ENCODE measurements at regions not wholly inside any gene's neighbourhood (a gene's known extent, or its start where the extent isn't known, plus 50 kb on each side); places are given as distances from the start of the nearest gene placed in this dataset.
"Not testable (repeated sequence)": the region's sequence is repeated elsewhere in the genome, so short reads cannot be mapped to it uniquely, and the experiment has no call there.

GRCh38 chr4:86478151-86478550, 116.0 kb upstream of the PTPN13 start:
- DNase-seq (ENCODE audit: low spot score), result not testable (repeated sequence)

DNA sequence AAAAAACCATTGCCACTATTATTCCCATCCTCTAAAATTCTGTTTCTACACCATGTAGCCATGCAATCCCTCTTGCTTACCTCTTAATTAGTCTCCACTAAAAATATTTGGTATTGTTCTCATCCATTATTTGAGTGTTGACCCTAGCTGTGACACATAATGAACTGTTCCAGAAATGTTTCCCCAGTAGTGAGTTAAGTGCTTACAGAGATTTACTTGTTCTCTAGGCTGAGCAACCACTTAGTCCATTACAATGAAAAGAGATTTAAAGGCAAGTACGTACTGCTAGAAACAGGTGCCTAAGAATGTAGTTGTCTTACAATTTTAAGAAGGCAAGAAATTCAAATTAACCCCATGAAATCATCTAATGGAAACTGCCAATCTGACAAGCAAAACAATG, 112.7 kb upstream of the PTPN13 start:
- no peak for DNase-seq (ENCODE audit: low spot score)

DNA sequence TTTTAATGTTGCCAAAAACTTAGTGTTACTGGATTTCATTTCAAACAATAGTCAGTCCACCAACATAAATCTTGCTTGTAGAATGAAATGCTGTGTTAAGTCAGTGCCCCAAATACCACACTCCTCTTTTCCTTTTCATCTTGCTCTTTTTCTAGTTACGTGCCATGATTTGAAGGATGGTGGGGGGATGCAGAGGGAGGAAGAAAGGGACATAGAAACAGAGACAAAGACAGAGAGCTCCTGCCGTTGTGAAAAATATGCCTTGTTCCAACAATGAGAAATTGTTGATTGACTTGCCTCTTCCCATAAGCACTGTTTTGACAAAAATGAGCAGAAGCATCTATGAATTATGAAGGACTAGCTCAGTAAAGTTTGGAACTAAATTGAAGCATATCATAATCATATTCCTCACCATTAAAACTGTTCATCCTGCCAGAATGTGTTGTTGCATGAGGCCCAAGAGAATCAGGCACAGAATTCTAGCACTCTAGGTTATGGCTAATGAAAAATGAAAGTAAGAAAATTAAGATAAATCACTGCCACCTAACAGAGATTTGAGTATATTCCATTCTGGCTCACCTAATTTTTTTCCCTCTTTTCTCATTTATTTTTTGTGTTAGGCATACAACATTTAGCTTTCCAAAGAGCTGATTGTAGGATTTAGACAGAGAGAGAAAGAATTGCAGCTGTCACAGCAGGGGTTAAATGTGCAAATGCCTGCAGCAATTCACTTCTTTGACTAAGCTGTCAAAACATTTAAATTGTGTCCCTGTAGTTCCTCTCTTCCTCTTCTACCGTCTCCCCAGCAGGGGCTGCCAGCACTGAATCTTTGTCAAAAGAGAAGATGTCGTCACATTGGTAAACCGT, 111.6 kb upstream of the PTPN13 start:
- peak; percentile 43 for DNase-seq (ENCODE audit: low spot score)

- no peak for DNase-seq (ENCODE audit: low spot score)
Measured at GRCh38 chr4:86483173-86483490, 111.0 kb upstream of the PTPN13 start.

DNA sequence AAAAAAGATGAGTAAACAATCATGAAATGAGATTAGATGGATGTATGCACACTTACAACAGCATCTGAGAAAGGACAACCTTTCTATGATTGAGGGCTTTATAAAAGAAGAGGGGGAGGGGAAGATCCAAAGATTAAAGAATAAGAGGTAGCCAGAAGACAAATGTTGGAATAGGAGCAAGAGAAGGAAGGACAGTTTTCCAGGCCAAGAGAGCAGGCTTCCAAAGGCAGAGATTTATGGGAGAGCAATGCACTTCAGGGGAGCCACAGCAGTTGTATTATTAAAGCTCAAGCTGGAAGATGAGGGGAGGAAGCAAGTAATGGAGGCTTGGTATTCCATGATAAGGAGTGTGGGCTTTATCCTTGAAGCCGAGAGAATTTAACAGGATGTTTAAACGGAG, 110.3 kb upstream of the PTPN13 start:
- DNase-seq (ENCODE audit: low spot score), result no peak

GRCh38 chr4:86484241-86484640, 109.9 kb upstream of the PTPN13 start:
- peak; percentile 15 for DNase-seq (ENCODE audit: low spot score)

DNA sequence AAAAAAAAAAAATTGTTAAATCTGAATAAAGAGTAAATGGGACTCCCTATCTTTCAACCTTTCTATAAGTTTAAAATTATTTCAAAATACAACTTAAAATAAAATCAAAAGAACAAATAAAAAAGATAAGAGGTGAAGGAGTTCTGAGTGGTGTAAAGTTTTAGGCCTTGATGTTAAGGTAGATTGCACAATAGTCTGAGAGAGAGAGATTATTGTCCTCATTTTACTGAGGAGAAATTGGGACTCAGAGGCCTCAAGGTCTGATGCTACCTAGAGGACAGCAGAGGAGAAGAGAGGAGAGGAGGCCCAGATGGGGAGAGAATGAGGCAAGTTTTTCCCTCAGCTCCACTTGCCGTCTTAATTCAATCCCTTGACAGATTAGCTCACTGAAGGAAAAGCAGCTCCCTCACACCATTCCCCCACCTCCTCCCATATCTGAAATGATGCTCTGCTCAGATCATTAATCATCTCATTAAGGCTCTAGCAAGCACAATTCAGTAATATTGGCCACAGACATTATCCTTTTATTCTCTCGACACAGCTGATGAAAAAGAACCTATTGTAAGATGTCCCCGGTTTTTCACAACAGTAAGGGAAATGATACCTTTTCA, 106.3 kb upstream of the PTPN13 start:
- no peak for DNase-seq (ENCODE audit: low spot score)

GRCh38 chr4:86493460-86493859, 100.7 kb upstream of the PTPN13 start:
- DNase-seq (ENCODE audit: low spot score), result no peak

DNA sequence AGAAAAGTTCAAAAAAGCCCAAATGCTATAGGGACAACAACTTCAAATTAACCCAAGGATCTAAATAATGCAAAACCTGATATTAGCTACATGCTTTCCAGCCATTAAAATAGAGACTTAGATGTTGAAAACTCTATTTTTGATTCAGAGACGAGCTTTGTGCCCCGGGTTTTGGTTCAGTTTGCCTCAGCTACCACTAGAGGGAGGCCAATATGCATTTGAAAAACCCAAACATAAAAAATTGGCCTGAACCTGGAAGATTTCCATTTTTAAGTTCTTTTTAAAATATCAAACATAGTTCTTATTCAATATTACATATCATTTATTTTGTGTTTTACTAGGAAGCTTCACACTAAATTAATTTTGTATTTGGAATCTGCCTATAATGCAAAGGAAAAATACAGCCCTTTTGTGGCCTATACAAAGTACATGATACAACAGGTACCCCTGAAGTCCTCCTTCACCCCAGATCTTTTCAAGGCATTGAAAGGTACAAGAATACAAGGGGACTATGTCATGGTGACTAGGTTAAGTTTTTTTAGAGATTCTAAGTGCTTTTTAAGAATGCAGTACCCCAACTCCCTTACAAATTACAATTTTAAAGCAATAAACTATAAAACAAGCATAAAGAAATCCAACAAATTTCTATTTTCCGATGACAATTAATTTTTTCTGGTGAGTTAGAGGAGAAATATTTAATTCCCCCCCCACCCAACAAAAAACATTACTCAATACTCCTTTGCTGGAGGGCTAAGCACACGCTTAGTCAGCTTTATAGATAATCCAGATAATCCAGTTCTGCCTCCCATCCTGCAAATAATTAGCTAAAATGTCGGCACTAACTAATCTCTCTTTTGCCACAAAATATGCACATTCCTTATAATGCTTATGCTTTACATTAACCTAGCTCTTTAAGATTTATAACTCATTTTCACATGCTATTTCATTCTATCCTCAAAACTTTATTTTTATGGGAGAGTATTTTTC, 97.7 kb upstream of the PTPN13 start:
- DNase-seq (ENCODE audit: low spot score), result peak; percentile 31

DNA sequence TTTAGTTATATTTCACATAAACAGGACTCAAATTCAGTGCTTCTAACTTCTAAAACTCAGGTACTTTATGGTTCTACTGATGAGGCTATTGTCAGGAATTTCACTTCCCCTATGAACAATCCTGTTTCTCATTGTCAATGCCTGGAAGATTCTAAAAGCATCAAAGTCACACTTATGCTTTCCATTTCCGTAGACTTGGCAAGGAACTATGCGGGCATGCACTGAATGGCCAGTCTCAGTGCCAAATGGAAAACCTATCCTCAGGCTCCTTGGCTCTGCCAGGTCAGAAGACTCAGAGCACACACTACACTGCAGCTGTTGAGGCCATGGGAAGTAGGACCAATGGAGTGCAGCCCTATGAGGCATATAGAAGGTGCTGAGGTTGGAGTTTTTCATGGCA, 97.0 kb upstream of the PTPN13 start:
- no peak for DNase-seq (ENCODE audit: low spot score)

- DNase-seq (ENCODE audit: low spot score), result peak; percentile 59
Measured at GRCh38 chr4:86497980-86498862, 95.9 kb upstream of the PTPN13 start.

GRCh38 chr4:86498863-86499166, 95.3 kb upstream of the PTPN13 start:
- DNase-seq (ENCODE audit: low spot score), result no peak

- DNase-seq (ENCODE audit: low spot score), result no peak
Measured at GRCh38 chr4:86500527-86500926, 93.6 kb upstream of the PTPN13 start.

- no peak for DNase-seq (ENCODE audit: low spot score)
Measured at GRCh38 chr4:86502081-86502480, 92.0 kb upstream of the PTPN13 start.

- no peak for DNase-seq (ENCODE audit: low spot score)
Measured at GRCh38 chr4:86506591-86506990, 87.5 kb upstream of the PTPN13 start.

GRCh38 chr4:86508436-86508835, 85.7 kb upstream of the PTPN13 start:
- no peak for DNase-seq (ENCODE audit: low spot score)

DNA sequence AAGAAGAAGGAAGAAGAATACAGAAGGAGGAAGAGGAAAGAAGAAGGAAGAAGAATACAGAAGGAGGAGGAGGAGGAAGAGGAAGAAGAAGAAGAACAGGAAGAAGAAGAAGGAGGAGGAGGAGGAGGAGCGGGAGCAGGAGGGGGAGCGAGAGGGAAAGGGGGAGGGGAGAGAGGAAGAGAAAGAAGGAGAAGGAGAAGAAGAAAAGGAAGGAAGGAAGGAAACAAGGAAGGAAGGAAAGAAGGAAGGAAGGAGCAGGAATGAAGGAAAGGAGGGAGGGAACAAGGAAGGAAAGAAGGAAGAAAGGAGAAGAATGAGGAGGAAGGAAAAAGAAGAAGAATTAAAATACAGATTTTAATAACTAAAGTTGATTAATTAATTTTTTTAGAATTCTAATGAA, 82.5 kb upstream of the PTPN13 start:
- DNase-seq (ENCODE audit: low spot score), result no peak

GRCh38 chr4:86512631-86513030, 81.5 kb upstream of the PTPN13 start:
- DNase-seq (ENCODE audit: low spot score), result no peak

GRCh38 chr4:86515963-86516362, 78.2 kb upstream of the PTPN13 start:
- not testable (repeated sequence) for DNase-seq (ENCODE audit: low spot score)

DNA sequence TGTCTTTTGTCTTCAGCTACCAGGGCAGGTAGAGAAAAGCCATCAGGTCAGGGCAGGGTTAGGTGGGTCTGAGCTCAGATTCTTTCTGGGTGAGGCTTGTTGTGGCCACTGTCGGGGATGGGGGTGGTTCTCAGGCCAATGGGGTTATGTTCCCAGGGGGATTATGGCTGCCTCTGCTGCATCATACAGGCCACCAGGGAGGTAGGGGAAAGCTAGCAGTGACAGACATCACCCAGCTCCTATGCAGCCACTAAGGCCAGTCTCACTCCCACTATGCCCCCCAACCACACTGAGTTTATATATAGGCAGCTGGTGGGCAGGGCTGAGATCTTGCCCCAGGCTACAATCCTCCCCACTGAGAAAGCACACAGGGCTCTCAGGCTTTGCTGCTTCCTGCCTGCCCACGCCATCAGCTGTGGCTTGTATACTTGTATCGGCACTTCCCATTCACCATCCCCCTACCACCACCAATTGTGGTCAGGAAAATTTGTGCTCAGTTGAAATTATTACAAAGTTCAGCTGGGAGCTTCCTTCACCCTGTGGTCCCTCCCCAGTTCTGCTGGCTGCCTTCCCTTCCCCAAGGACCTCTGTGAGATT, 72.6 kb upstream of the PTPN13 start:
- no peak for DNase-seq (ENCODE audit: low spot score)

- no peak for DNase-seq (ENCODE audit: low spot score)
Measured at GRCh38 chr4:86522349-86522748, 71.8 kb upstream of the PTPN13 start.
